ENCODE measurements at regions not wholly inside any gene's neighbourhood (a gene's known extent, or its start where the extent isn't known, plus 50 kb on each side); places are given as distances from the start of the nearest gene placed in this dataset.

- Histone ChIP-seq H3K9me2 (replicated peaks; ENCODE audit: insufficient read depth, low read length) (no peaks in the 10 kb centered on the region), H2AFZ (ENCODE audit: low read depth, low read length, severe bottlenecking) (no peak overlapping the region)
These were observed 72.7 kb upstream of the FUT8 start for GRCh38 chr14:65339866-65340265.

GRCh38 chr14:65344011-65344410 lies 68.5 kb upstream of the FUT8 start:
- no peak overlapping the region for H3K4me2 ChIP-seq (ENCODE audit: low read depth, low read length, poor library complexity, severe bottlenecking)
- H2AFZ ChIP-seq (ENCODE audit: low read depth, low read length, severe bottlenecking), result no peak overlapping the region
- no peaks in the 10 kb centered on the region for H3K9me3 ChIP-seq (ENCODE audit: insufficient read depth, low read length)
- H3K9me2 ChIP-seq (replicated peaks; ENCODE audit: insufficient read depth, low read length), result no peaks in the 10 kb centered on the region
- H3K9ac ChIP-seq (ENCODE audit: low read length), result no peak overlapping the region
- no peaks in the 10 kb centered on the region for H3K36me3 ChIP-seq (ENCODE audit: low read length)
- no peaks in the 10 kb centered on the region for H4K20me1 ChIP-seq (ENCODE audit: low read depth, low read length)
- H3K4me3 ChIP-seq (ENCODE audit: insufficient read depth, low read length, poor library complexity, severe bottlenecking), result no peak overlapping the region
- no peaks in the 10 kb centered on the region for H3F3A ChIP-seq (ENCODE audit: insufficient read depth)
- H3K79me2 ChIP-seq (ENCODE audit: insufficient read depth, low read length), result no peaks in the 10 kb centered on the region
- H3K27ac ChIP-seq (ENCODE audit: low read depth, low read length), result no peak overlapping the region
- TF ChIP-seq EZH2phosphoT487 (conservative IDR thresholded peaks at IDR 0.05; ENCODE audit: low read length) (no peak), CTCF (IDR thresholded peaks at IDR 0.05; ENCODE audit: insufficient read depth, low read length, poor library complexity, severe bottlenecking) (no peak)
- no peaks in the 10 kb centered on the region for H3K27me3 ChIP-seq (ENCODE audit: low read length)

More at GRCh38 chr14:65339866-65340265, 72.7 kb upstream of the FUT8 start:
- Histone ChIP-seq H3K4me2 (ENCODE audit: low read depth, low read length, poor library complexity, severe bottlenecking) (no peak overlapping the region), H3K36me3 (ENCODE audit: low read length) (no peaks in the 10 kb centered on the region), H4K20me1 (ENCODE audit: low read depth, low read length) (no peaks in the 10 kb centered on the region), H3K9ac (ENCODE audit: low read length) (no peak overlapping the region), H3K79me2 (ENCODE audit: insufficient read depth, low read length) (no peaks in the 10 kb centered on the region), H3K27ac (ENCODE audit: low read depth, low read length) (no peak overlapping the region), H3F3A (ENCODE audit: insufficient read depth) (no peaks in the 10 kb centered on the region), H3K4me3 (ENCODE audit: insufficient read depth, low read length, poor library complexity, severe bottlenecking) (no peak overlapping the region), H3K9me3 (ENCODE audit: insufficient read depth, low read length) (no peaks in the 10 kb centered on the region), H3K27me3 (ENCODE audit: low read length) (no peaks in the 10 kb centered on the region)
- TF ChIP-seq CTCF (IDR thresholded peaks at IDR 0.05; ENCODE audit: insufficient read depth, low read length, poor library complexity, severe bottlenecking) (no peak), EZH2phosphoT487 (conservative IDR thresholded peaks at IDR 0.05; ENCODE audit: low read length) (no peak)

GRCh38 chr14:65345266-65345665 lies 67.3 kb upstream of the FUT8 start:
- H2AFZ ChIP-seq (ENCODE audit: low read depth, low read length, severe bottlenecking), result no peak overlapping the region

More at GRCh38 chr14:65345266-65345665, 67.3 kb upstream of the FUT8 start:
- no peak overlapping the region for H3K4me2 ChIP-seq (ENCODE audit: low read depth, low read length, poor library complexity, severe bottlenecking)
- H3K9me2 ChIP-seq (replicated peaks; ENCODE audit: insufficient read depth, low read length), result no peaks in the 10 kb centered on the region
- H3K27me3 ChIP-seq (ENCODE audit: low read length), result no peaks in the 10 kb centered on the region
- H3K27ac ChIP-seq (ENCODE audit: low read depth, low read length), result no peak overlapping the region
- H3K4me3 ChIP-seq (ENCODE audit: insufficient read depth, low read length, poor library complexity, severe bottlenecking), result no peak overlapping the region
- no peaks in the 10 kb centered on the region for H3K36me3 ChIP-seq (ENCODE audit: low read length)
- H3K9ac ChIP-seq (ENCODE audit: low read length), result no peak overlapping the region
- H3K9me3 ChIP-seq (ENCODE audit: insufficient read depth, low read length), result no peaks in the 10 kb centered on the region
- no peaks in the 10 kb centered on the region for H3F3A ChIP-seq (ENCODE audit: insufficient read depth)
- H4K20me1 ChIP-seq (ENCODE audit: low read depth, low read length), result no peaks in the 10 kb centered on the region
- TF ChIP-seq CTCF (IDR thresholded peaks at IDR 0.05; ENCODE audit: insufficient read depth, low read length, poor library complexity, severe bottlenecking) (no peak), EZH2phosphoT487 (conservative IDR thresholded peaks at IDR 0.05; ENCODE audit: low read length) (no peak)
- no peaks in the 10 kb centered on the region for H3K79me2 ChIP-seq (ENCODE audit: insufficient read depth, low read length)

All from SU-DHL-6 (cell line).